H1 (cell line): ENCODE measurements at regions not wholly inside any gene's neighbourhood (a gene's known extent, or its start where the extent isn't known, plus 50 kb on each side); places are given as distances from the start of the nearest gene placed in this dataset.

ENCODE experiments used
- CTCF ChIA-PET: fragments of 300-600 bp; sonication (Branson Sonifier 250); formaldehyde crosslinking; loops from one replicate; lab custom pipeline; 2021; ENCODE audit not compliant: partially characterized antibody; lab: Charles Lee
- POLR2A ChIA-PET: fragments of 300-600 bp; sonication (Branson Sonifier 250); formaldehyde crosslinking; loops from one replicate; lab custom pipeline; 2021; ENCODE audit warnings: inconsistent platforms; ENCODE audit not compliant: partially characterized antibody; lab: Charles Lee
- DNase-seq, 2 experiments: peaks; one replicate each; pipeline versions ENCODE4 v3.0.0 to v3.0.0-alpha.2; 2010 to 2022; ENCODE audit warnings: low spot score in 2 of 2, low read depth in 1 of 2, mixed read lengths in 1 of 2
- FAIRE-seq: peaks from 2 replicates; lab custom pipeline; 2011; peaks lifted over from hg19 to GRCh38; lab: Jason Lieb, UNC
- H2AFZ ChIP-seq: 2 replicates; pipeline ENCODE4 v1.8.1; 2012; ENCODE audit warnings: low read length, inconsistent platforms
- H2AK5ac ChIP-seq: 2 replicates; pipeline ENCODE4 v1.6.1; 2013; ENCODE audit warnings: low read depth, low read length
- H2BK120ac ChIP-seq: replicated peaks from 2 replicates; pipeline ENCODE3; 2013; ENCODE audit warnings: low read depth, low read length, inconsistent platforms
- H2BK12ac ChIP-seq: 2 replicates; pipeline ENCODE4 v1.6.1; 2013; ENCODE audit warnings: low read depth, low read length
- H2BK15ac ChIP-seq: 2 replicates; pipeline ENCODE4 v1.6.1; 2013; ENCODE audit warnings: low read length
- H2BK20ac ChIP-seq: 2 replicates; pipeline ENCODE4 v1.6.1; 2013; ENCODE audit warnings: low read length
- H2BK5ac ChIP-seq: 2 replicates; pipeline ENCODE4 v1.6.1; 2013; ENCODE audit warnings: low read depth, low read length
- H3K14ac ChIP-seq: 2 replicates; pipeline ENCODE4 v1.6.1; 2013; ENCODE audit warnings: inconsistent platforms; ENCODE audit not compliant: insufficient read length
- H3K18ac ChIP-seq: 2 replicates; pipeline ENCODE4 v1.6.1; 2013; ENCODE audit warnings: low read length; ENCODE audit errors: extremely low read depth
- H3K23ac ChIP-seq: 2 replicates; pipeline ENCODE4 v1.6.1; 2013; ENCODE audit warnings: inconsistent platforms; ENCODE audit not compliant: insufficient read length
- H3K23me2 ChIP-seq: 2 replicates; pipeline ENCODE4 v1.6.1; 2013; ENCODE audit warnings: low read depth, low read length
- H3K27ac ChIP-seq: 2 replicates; pipeline ENCODE4 v1.6.1; 2011; ENCODE audit warnings: low read depth, low read length, inconsistent platforms
- H3K27me3 ChIP-seq, 4 experiments: replicated peaks in 1 of 4; 1 replicate in 1 of 4; 2 replicates in 3 of 4; pipeline versions ENCODE4 v1.6.1 to v1.8.1; 2011 to 2013; ENCODE audit warnings: low read length in 3 of 4, mild to moderate bottlenecking in 3 of 4, inconsistent platforms in 2 of 4, mixed read lengths in 2 of 4, moderate library complexity in 1 of 4; ENCODE audit not compliant: control insufficient read depth in 3 of 4, insufficient read depth in 3 of 4; ENCODE audit errors: extremely low read depth in 1 of 4
- H3K36me3 ChIP-seq, 4 experiments: 2 replicates each; pipeline versions ENCODE4 v1.6.1 to v1.8.1; 2011 to 2013; ENCODE audit warnings: mild to moderate bottlenecking in 4 of 4, low read length in 3 of 4, moderate library complexity in 2 of 4, control low read depth in 1 of 4, inconsistent platforms in 1 of 4; ENCODE audit not compliant: insufficient read depth in 4 of 4, control insufficient read depth in 2 of 4
- H3K4ac ChIP-seq: replicated peaks from 2 replicates; pipeline ENCODE3; 2013; ENCODE audit warnings: low read length, low read depth, mixed read lengths, inconsistent platforms; ENCODE audit not compliant: insufficient read length
- H3K4me1 ChIP-seq, 4 experiments: replicated peaks in 1 of 4; 1 replicate in 1 of 4; 2 replicates in 3 of 4; pipeline versions ENCODE4 v1.6.1 to v1.8.1; 2011 to 2013; ENCODE audit warnings: low read length in 3 of 4, inconsistent platforms in 2 of 4, mixed read lengths in 1 of 4; ENCODE audit not compliant: insufficient read depth in 4 of 4, control insufficient read depth in 3 of 4
- H3K4me2 ChIP-seq, 2 experiments: 2 replicates each; pipeline versions ENCODE4 v1.6.1 to v1.8.1; 2011 to 2013; ENCODE audit warnings: low read depth in 2 of 2, low read length in 2 of 2, control low read depth in 1 of 2, inconsistent platforms in 1 of 2, mild to moderate bottlenecking in 1 of 2; ENCODE audit not compliant: insufficient read depth in 1 of 2
- H3K4me3 ChIP-seq, 4 experiments: fragments of 200-600, 300-600 bp in 1 of 4; sonication (generic), shearing (Covaris generic), sonication (Bioruptor Twin) in 1 of 4; 2 replicates each; pipeline versions ENCODE4 v1.5.1 to v1.8.1; 2011 to 2016; ENCODE audit warnings: low read length in 4 of 4, low read depth in 3 of 4, control low read depth in 2 of 4, inconsistent platforms in 2 of 4, mild to moderate bottlenecking in 2 of 4, mixed read lengths in 1 of 4, moderate library complexity in 1 of 4; ENCODE audit not compliant: insufficient read depth in 2 of 4; ENCODE audit errors: extremely low read depth in 1 of 4
- H3K56ac ChIP-seq: replicated peaks from 2 replicates; pipeline ENCODE3; 2013; ENCODE audit warnings: low read depth, mild to moderate bottlenecking, mixed read lengths, low read length, inconsistent platforms; ENCODE audit not compliant: insufficient read length
- H3K79me1 ChIP-seq: 2 replicates; pipeline ENCODE4 v1.6.1; 2013; ENCODE audit warnings: low read depth, low read length, control low read depth
- H3K79me2 ChIP-seq, 2 experiments: 2 replicates each; pipeline versions ENCODE4 v1.6.1 to v1.8.1; 2012 to 2013; ENCODE audit warnings: low read length in 2 of 2, mild to moderate bottlenecking in 2 of 2, inconsistent platforms in 1 of 2; ENCODE audit not compliant: insufficient read depth in 2 of 2, control insufficient read depth in 1 of 2
- H3K9ac ChIP-seq, 4 experiments: replicated peaks in 1 of 4; 1 replicate in 1 of 4; 2 replicates in 3 of 4; pipeline versions ENCODE4 v1.6.1 to v1.8.1; 2011 to 2013; ENCODE audit warnings: low read depth in 3 of 4, low read length in 3 of 4, control low read depth in 2 of 4, mild to moderate bottlenecking in 2 of 4, moderate library complexity in 2 of 4, inconsistent platforms in 1 of 4; ENCODE audit errors: extremely low read depth in 1 of 4
- H3K9me3 ChIP-seq, 2 experiments: 2 replicates each; pipeline versions ENCODE4 v1.6.1 to v1.8.1; 2012 to 2013; ENCODE audit warnings: mild to moderate bottlenecking in 2 of 2, moderate library complexity in 2 of 2, control low read depth in 1 of 2, inconsistent platforms in 1 of 2, low read depth in 1 of 2, low read length in 1 of 2, mixed read lengths in 1 of 2; ENCODE audit not compliant: insufficient read depth in 2 of 2
- H4K20me1 ChIP-seq, 2 experiments: replicated peaks in 1 of 2; 2 replicates each; pipeline versions ENCODE3 to v1.8.1; 2011 to 2013; ENCODE audit warnings: inconsistent platforms in 2 of 2, low read length in 2 of 2, mild to moderate bottlenecking in 1 of 2; ENCODE audit not compliant: insufficient read depth in 2 of 2, control insufficient read depth in 1 of 2
- H4K5ac ChIP-seq: 2 replicates; pipeline ENCODE4 v1.6.1; 2013; ENCODE audit warnings: low read length, low read depth, mixed read lengths, inconsistent platforms; ENCODE audit not compliant: insufficient read length
- H4K8ac ChIP-seq: 2 replicates; pipeline ENCODE4 v1.8.0; 2013; ENCODE audit warnings: mild to moderate bottlenecking, moderate library complexity, low read length, inconsistent platforms; ENCODE audit not compliant: insufficient read depth; ENCODE audit errors: extremely low read depth
- H4K91ac ChIP-seq: replicated peaks from 2 replicates; pipeline ENCODE3; 2013; ENCODE audit warnings: low read length, mixed read lengths, inconsistent platforms; ENCODE audit not compliant: insufficient read length
- ATF2 ChIP-seq: IDR thresholded peaks from 2 replicates; pipeline ENCODE4 v1.6.1; 2012; ENCODE audit warnings: low read length, inconsistent platforms
- BCL11A ChIP-seq, 2 experiments: IDR thresholded peaks; one replicate each; pipeline ENCODE4 v1.6.1; 2011; ENCODE audit warnings: low read depth in 2 of 2, low read length in 2 of 2, mild to moderate bottlenecking in 2 of 2
- CHD2 ChIP-seq: IDR thresholded peaks from 2 replicates; pipeline ENCODE4 v1.6.1; 2012; ENCODE audit warnings: low read length, improper control_type of control experiment
- MAFK ChIP-seq: IDR thresholded peaks from 2 replicates; pipeline ENCODE4 v1.6.1; 2012; ENCODE audit warnings: low read depth, mild to moderate bottlenecking, improper control_type of control experiment, low read length
- POU5F1 ChIP-seq: IDR thresholded peaks from 2 replicates; pipeline ENCODE4 v1.6.1; 2011; ENCODE audit warnings: low read depth, mild to moderate bottlenecking, low read length, moderate library complexity
- RAD21 ChIP-seq, 2 experiments: IDR thresholded peaks in 1 of 2; conservative IDR thresholded peaks in 1 of 2; 2 replicates each; pipeline ENCODE4 v1.6.1; 2011; ENCODE audit warnings: low read depth in 2 of 2, low read length in 2 of 2, improper control_type of control experiment in 1 of 2, inconsistent platforms in 1 of 2, mild to moderate bottlenecking in 1 of 2, moderate library complexity in 1 of 2
- RBBP5 ChIP-seq: IDR thresholded peaks from 2 replicates; pipeline ENCODE4 v1.7.1; 2012; ENCODE audit warnings: low read depth, mild to moderate bottlenecking, inconsistent platforms, low read length, moderate library complexity, borderline replicate concordance
- RNF2 ChIP-seq: fragments of 200-900, 300-1000 bp; sonication (generic); IDR thresholded peaks from 2 replicates; pipeline ENCODE4 v1.7.1; 2016; ENCODE audit warnings: borderline replicate concordance, low read depth, mild to moderate bottlenecking, antibody characterized with exemption, low read length; ENCODE audit not compliant: poor library complexity, severe bottlenecking; ENCODE audit errors: missing control alignments
- SP2 ChIP-seq: IDR thresholded peaks from 2 replicates; pipeline ENCODE4 v1.6.1; 2012; ENCODE audit warnings: mild to moderate bottlenecking, low read length, inconsistent platforms
- SUZ12 ChIP-seq: fragments of 200-600 bp; sonication (generic); IDR thresholded peaks from 2 replicates; pipeline ENCODE4 v1.6.1; 2012; ENCODE audit warnings: mild to moderate bottlenecking, inconsistent platforms, low read length, moderate library complexity, mixed read lengths
- TBP ChIP-seq: IDR thresholded peaks from 2 replicates; pipeline ENCODE4 v1.6.1; 2011; ENCODE audit warnings: low read depth, low read length, improper control_type of control experiment
- WGBS, 2 experiments: shearing (Covaris generic) in 1 of 2; methylation state at CpG; one replicate each; pipeline versions ENCODE4 v1.1.6 to v1.1.7; 2013 to 2015; ENCODE audit warnings: low lambda C conversion rate in 2 of 2, mixed read lengths in 2 of 2, inconsistent platforms in 1 of 2, low coverage in 1 of 2, missing lambda C conversion rate in 1 of 2; ENCODE audit not compliant: insufficient replicate concordance in 2 of 2, insufficient coverage in 1 of 2, insufficient read length in 1 of 2; ENCODE audit errors: extremely low coverage in 1 of 2, missing lambda C conversion rate in 1 of 2; 5-methylcytosine and 5-hydroxymethylcytosine counted together

GRCh38 chr12:30438601-30439041, 257.0 kb downstream of the IPO8 start:
- no peak overlapping the region for H4K91ac ChIP-seq
- no peak overlapping the region for H4K8ac ChIP-seq
- CTCF ChIA-PET = interaction anchor here (0.9 to 3.0 kb wide), 3 partner anchors 10 to 495 kb away, joined by 3 to 37 read pairs (median 4); no protein-coding TSS in a partner anchor
- H2BK12ac ChIP-seq = no peak overlapping the region
- H3K14ac ChIP-seq = no peak overlapping the region
- no peak overlapping the region for H2BK120ac ChIP-seq
- H3K79me2 ChIP-seq = no peaks in the 10 kb centered on the region
- no peak overlapping the region for H2BK15ac ChIP-seq
- no peak overlapping the region for H3K4me2 ChIP-seq
- H3K27me3 ChIP-seq = no peaks in the 10 kb centered on the region
- no peaks in the 10 kb centered on the region for H3K36me3 ChIP-seq
- no peaks in the 10 kb centered on the region for H3K79me1 ChIP-seq
- no peaks in the 10 kb centered on the region for H3K4me1 ChIP-seq
- H3K18ac ChIP-seq = no peak overlapping the region
- H2BK20ac ChIP-seq = no peak overlapping the region
- H2BK5ac ChIP-seq = no peak overlapping the region
- H3K4ac ChIP-seq = no peak overlapping the region
- 93% methylated on average over 1 of the region's 1 CpG; no CpG with 5 or more reads in 1 of the 2 experiments for WGBS, 2 experiments
- H3K4me3 ChIP-seq = no peak overlapping the region
- TF ChIP-seq SUZ12 = no peak
- no peak for TF ChIP-seq POU5F1
- no peak for TF ChIP-seq TBP
- no peak for TF ChIP-seq MAFK
- no peak for TF ChIP-seq CHD2
- TF ChIP-seq BCL11A (IDR thresholded peaks at IDR 0.05; ENCODE audit: low read depth in 2 of 2, low read length in 2 of 2) = no peak
- TF ChIP-seq ATF2 = no peak
- no peak for TF ChIP-seq RAD21 (IDR thresholded peaks at IDR 0.05 in 1 of 2, conservative IDR thresholded peaks at IDR 0.05 in 1 of 2; ENCODE audit: low read depth in 2 of 2, low read length in 2 of 2)
- no peak for TF ChIP-seq RBBP5
- no peak for TF ChIP-seq SP2
- no peak for TF ChIP-seq RNF2
- H4K5ac ChIP-seq = no peak overlapping the region
- no peak overlapping the region for H3K56ac ChIP-seq
- H3K9ac ChIP-seq = no peak overlapping the region
- H2AFZ ChIP-seq = no peak overlapping the region
- POLR2A ChIA-PET = no interaction called here
- H3K27ac ChIP-seq = no peak overlapping the region
- H3K23ac ChIP-seq = no peak overlapping the region
- no peaks in the 10 kb centered on the region for H3K23me2 ChIP-seq
- DNase-seq = no peak
- no peak for FAIRE-seq
- H4K20me1 ChIP-seq = no peaks in the 10 kb centered on the region
- H3K9me3 ChIP-seq = no peaks in the 10 kb centered on the region
- H2AK5ac ChIP-seq = no peak overlapping the region
